ENCODE measurements at regions not wholly inside any gene's neighbourhood (a gene's known extent, or its start where the extent isn't known, plus 50 kb on each side); places are given as distances from the start of the nearest gene placed in this dataset.

GRCh38 chr14:101084436-101084826 is 180.9 kb upstream of the RTL1 start:
- no peaks in the 10 kb centered on the region for H3K9me3 ChIP-seq (ENCODE audit: low read depth)
- no peaks in the 10 kb centered on the region for H3K79me2 ChIP-seq (ENCODE audit: insufficient read depth)
- H3K4me3 ChIP-seq: no peak overlapping the region
- H3K4me1 ChIP-seq (ENCODE audit: insufficient read depth): no peaks in the 10 kb centered on the region
- no peaks in the 10 kb centered on the region for H4K20me1 ChIP-seq (ENCODE audit: insufficient read depth)
- in situ Hi-C loops (cut with MboI): no loop called here
- H3F3A ChIP-seq (ENCODE audit: insufficient read depth): no peaks in the 10 kb centered on the region
- H3K9me2 ChIP-seq (ENCODE audit: insufficient read depth): no peaks in the 10 kb centered on the region
- TF ChIP-seq EZH2 (IDR thresholded peaks at IDR 0.05; ENCODE audit: insufficient read depth, poor library complexity, severe bottlenecking): no peak
- no peak for TF ChIP-seq EZH2phosphoT487 (IDR thresholded peaks at IDR 0.05; ENCODE audit: insufficient read depth, low read depth)
- H3K27me3 ChIP-seq (replicated peaks; ENCODE audit: insufficient read depth): peaks cover 39% of the 10 kb centered on the region
- H3K27ac ChIP-seq: no peak overlapping the region
- DNase-seq: no peak
- WGBS, 2 experiments (ENCODE audit: low coverage in 1 of 2, low lambda C conversion rate in 2 of 2, missing lambda C conversion rate in 2 of 2): 74 to 84% methylated on average over 6 of the region's 6 CpGs
- no peaks in the 10 kb centered on the region for H3K36me3 ChIP-seq (ENCODE audit: low read depth)
- H3K9ac ChIP-seq: no peak overlapping the region
- H2AFZ ChIP-seq: no peak overlapping the region
- no peak overlapping the region for H3K4me2 ChIP-seq (ENCODE audit: unreplicated experiment)

- no peak overlapping the region for H3K4me2 ChIP-seq (ENCODE audit: unreplicated experiment)
- H3K4me1 ChIP-seq (ENCODE audit: insufficient read depth): no peaks in the 10 kb centered on the region
- no peaks in the 10 kb centered on the region for H3K36me3 ChIP-seq (ENCODE audit: low read depth)
- H3F3A ChIP-seq (ENCODE audit: insufficient read depth): no peaks in the 10 kb centered on the region
- TF ChIP-seq EZH2 (IDR thresholded peaks at IDR 0.05; ENCODE audit: insufficient read depth, poor library complexity, severe bottlenecking): no peak
- no peak for TF ChIP-seq EZH2phosphoT487 (IDR thresholded peaks at IDR 0.05; ENCODE audit: insufficient read depth, low read depth)
- H4K20me1 ChIP-seq (ENCODE audit: insufficient read depth): no peaks in the 10 kb centered on the region
- no peak overlapping the region for H3K9ac ChIP-seq
- H3K9me2 ChIP-seq (ENCODE audit: insufficient read depth): no peaks in the 10 kb centered on the region
- no peaks in the 10 kb centered on the region for H3K9me3 ChIP-seq (ENCODE audit: low read depth)
- peaks cover 14% of the 10 kb centered on the region for H3K27me3 ChIP-seq (replicated peaks; ENCODE audit: insufficient read depth)
- H3K79me2 ChIP-seq (ENCODE audit: insufficient read depth): no peaks in the 10 kb centered on the region
- no peak overlapping the region for H3K4me3 ChIP-seq
- H3K27ac ChIP-seq: no peak overlapping the region
- no peak for DNase-seq
- in situ Hi-C loops (cut with MboI): no loop called here
- H2AFZ ChIP-seq: no peak overlapping the region
- WGBS, 2 experiments (ENCODE audit: low coverage in 1 of 2, low lambda C conversion rate in 2 of 2, missing lambda C conversion rate in 2 of 2): 25 to 38% methylated on average over 3 of the region's 3 CpGs
Measured at GRCh38 chr14:101086926-101087325, 183.4 kb upstream of the RTL1 start.

- Histone ChIP-seq H3K4me1 (ENCODE audit: insufficient read depth) (no peaks in the 10 kb centered on the region), H3K79me2 (ENCODE audit: insufficient read depth) (no peaks in the 10 kb centered on the region), H3K9me3 (ENCODE audit: low read depth) (no peaks in the 10 kb centered on the region), H4K20me1 (ENCODE audit: insufficient read depth) (no peaks in the 10 kb centered on the region), H3K4me2 (ENCODE audit: unreplicated experiment) (no peak overlapping the region), H3K4me3 (no peak overlapping the region), H3K36me3 (ENCODE audit: low read depth) (no peaks in the 10 kb centered on the region), H3K9me2 (ENCODE audit: insufficient read depth) (no peaks in the 10 kb centered on the region), H2AFZ (no peak overlapping the region), H3K9ac (no peak overlapping the region), H3F3A (ENCODE audit: insufficient read depth) (no peaks in the 10 kb centered on the region), H3K27me3 (replicated peaks; ENCODE audit: insufficient read depth) (peaks cover 12% of the 10 kb centered on the region; the same call in 1 of the 2 replicates), H3K27ac (no peak overlapping the region)
- TF ChIP-seq EZH2 (IDR thresholded peaks at IDR 0.05; ENCODE audit: insufficient read depth, poor library complexity, severe bottlenecking) (no peak), EZH2phosphoT487 (IDR thresholded peaks at IDR 0.05; ENCODE audit: insufficient read depth, low read depth) (no peak)
- in situ Hi-C loops (cut with MboI): no loop called here
- 66 to 68% methylated on average over 11 of the region's 11 CpGs for WGBS, 2 experiments (ENCODE audit: low coverage in 1 of 2, low lambda C conversion rate in 2 of 2, missing lambda C conversion rate in 2 of 2)
- no peak for DNase-seq
Measured at GRCh38 chr14:101087614-101088394, 184.3 kb upstream of the RTL1 start.

GRCh38 chr14:101088395-101088667 is 184.8 kb upstream of the RTL1 start:
- no peaks in the 10 kb centered on the region for H4K20me1 ChIP-seq (ENCODE audit: insufficient read depth)
- no peaks in the 10 kb centered on the region for H3K79me2 ChIP-seq (ENCODE audit: insufficient read depth)
- no peaks in the 10 kb centered on the region for H3F3A ChIP-seq (ENCODE audit: insufficient read depth)
- no peaks in the 10 kb centered on the region for H3K9me3 ChIP-seq (ENCODE audit: low read depth)
- no peak overlapping the region for H3K27ac ChIP-seq
- no peak for DNase-seq
- no peaks in the 10 kb centered on the region for H3K9me2 ChIP-seq (ENCODE audit: insufficient read depth)
- no peaks in the 10 kb centered on the region for H3K4me1 ChIP-seq (ENCODE audit: insufficient read depth)
- TF ChIP-seq EZH2 (IDR thresholded peaks at IDR 0.05; ENCODE audit: insufficient read depth, poor library complexity, severe bottlenecking) (no peak), EZH2phosphoT487 (IDR thresholded peaks at IDR 0.05; ENCODE audit: insufficient read depth, low read depth) (no peak)
- H3K27me3 ChIP-seq (replicated peaks; ENCODE audit: insufficient read depth): peaks cover 12% of the 10 kb centered on the region; the same call in 1 of the 2 replicates
- no peak overlapping the region for H3K9ac ChIP-seq
- no peak overlapping the region for H2AFZ ChIP-seq
- no peak overlapping the region for H3K4me2 ChIP-seq (ENCODE audit: unreplicated experiment)
- no peaks in the 10 kb centered on the region for H3K36me3 ChIP-seq (ENCODE audit: low read depth)
- in situ Hi-C loops (cut with MboI): no loop called here
- 87 to 88% methylated on average over 6 of the region's 6 CpGs for WGBS, 2 experiments (ENCODE audit: low coverage in 1 of 2, low lambda C conversion rate in 2 of 2, missing lambda C conversion rate in 2 of 2)
- no peak overlapping the region for H3K4me3 ChIP-seq
